Left lung (tissue), 4 donors: ENCODE measurements at regions not wholly inside any gene's neighbourhood (a gene's known extent, or its start where the extent isn't known, plus 50 kb on each side); places are given as distances from the start of the nearest gene placed in this dataset.

Source experiments
- ATAC-seq: fragments of 200-7000 bp; cut with Tn5 transposase; one replicate; pipeline ENCODE4 v1.9.1; 2020; ENCODE audit warnings: moderate library complexity
- DNase-seq, 4 donors: peaks; one replicate each; pipeline ENCODE4 v3.0.0-alpha.2; 2013 to 2020
- H3K27ac ChIP-seq, 2 donors: fragments of 200-600 bp; sonication (generic) in 1 of 2; one replicate each; pipeline versions ENCODE4 v1.5.0 to v1.8.0; 2020 to 2021
- H3K27me3 ChIP-seq, 2 donors: fragments of 200-600 bp; sonication (generic) in 1 of 2; one replicate each; pipeline versions ENCODE4 v1.5.0 to v1.8.0; 2020 to 2021
- H3K36me3 ChIP-seq, 2 donors: fragments of 200-600 bp; sonication (generic) in 1 of 2; one replicate each; pipeline versions ENCODE4 v1.5.0 to v1.8.0; 2020 to 2021
- H3K4me1 ChIP-seq, 2 donors: fragments of 200-600 bp; one replicate each; pipeline ENCODE4 v1.8.0; 2021
- H3K4me3 ChIP-seq, 2 donors: fragments of 200-600 bp; sonication (generic) in 1 of 2; one replicate each; pipeline versions ENCODE4 v1.5.0 to v1.8.0; 2020 to 2021; ENCODE audit warnings: mild to moderate bottlenecking in 1 of 2
- H3K9me3 ChIP-seq, 2 donors: fragments of 200-600 bp; sonication (generic) in 1 of 2; one replicate each; pipeline versions ENCODE4 v1.5.0 to v1.8.0; 2020 to 2021
- CTCF ChIP-seq, 2 donors: fragments of 200-600 bp; sonication (generic) in 1 of 2; IDR thresholded peaks; one replicate each; pipeline versions ENCODE4 v1.5.0 to v1.8.0; 2021; ENCODE audit warnings: antibody characterized with exemption in 2 of 2
- intact Hi-C, 2 donors: fragments of 100-400 bp; cut with DNase I; formaldehyde crosslinking; loops; one replicate each; pipeline versions ENCODE4 v1.11.2 to v1.14.2; 2022
- donor health status: DM: no; HTN: yes; CAD: no.
- donor health status: DM: no; HTN: no; CAD: no.

GRCh38 chr5:104172976-104173375 is 610.4 kb upstream of the NUDT12 start:
- H3K36me3 ChIP-seq = no peaks in the 10 kb centered on the region
- no peak overlapping the region for H3K27ac ChIP-seq
- no peak for TF ChIP-seq CTCF (IDR thresholded peaks at IDR 0.05)
- H3K9me3 ChIP-seq = peaks cover 0 to 3% of the 10 kb centered on the region in 2 donors
- no peak for ATAC-seq
- H3K27me3 ChIP-seq = no peaks in the 10 kb centered on the region
- DNase-seq = no peak
- H3K4me3 ChIP-seq = no peak overlapping the region
- intact Hi-C loops = loop anchor here in 1 of 2 donors (10.0 kb wide), 1 partner anchor 588 kb away; no protein-coding TSS in a partner anchor
- H3K4me1 ChIP-seq = no peaks in the 10 kb centered on the region

GRCh38 chr5:104171958-104172690 is 609.5 kb upstream of the NUDT12 start:
- TF ChIP-seq CTCF (IDR thresholded peaks at IDR 0.05) = no peak
- Histone ChIP-seq H3K27ac (no peak overlapping the region), H3K36me3 (no peaks in the 10 kb centered on the region), H3K4me1 (no peaks in the 10 kb centered on the region), H3K4me3 (no peak overlapping the region), H3K27me3 (no peaks in the 10 kb centered on the region), H3K9me3 (no peaks in the 10 kb centered on the region)
- DNase-seq = peak in 1 of 4 donors; percentile 1
- no peak for ATAC-seq
- intact Hi-C loops = loop anchor here in 1 of 2 donors (10.0 kb wide), 1 partner anchor 587 kb away; no protein-coding TSS in a partner anchor

GRCh38 chr5:104170926-104171325 is 608.3 kb upstream of the NUDT12 start:
- ATAC-seq (no peak), DNase-seq (no peak)
- no peaks in the 10 kb centered on the region for H3K36me3 ChIP-seq
- no peaks in the 10 kb centered on the region for H3K4me1 ChIP-seq
- intact Hi-C loops = loop anchor here in 1 of 2 donors (10.0 kb wide), 1 partner anchor 586 kb away; no protein-coding TSS in a partner anchor
- no peaks in the 10 kb centered on the region for H3K27me3 ChIP-seq
- H3K27ac ChIP-seq = no peak overlapping the region
- no peaks in the 10 kb centered on the region for H3K9me3 ChIP-seq
- no peak overlapping the region for H3K4me3 ChIP-seq
- no peak for TF ChIP-seq CTCF (IDR thresholded peaks at IDR 0.05)

GRCh38 chr5:104146652-104147051 is 584.1 kb upstream of the NUDT12 start:
- Histone ChIP-seq H3K4me1 (no peaks in the 10 kb centered on the region), H3K27ac (no peak overlapping the region), H3K36me3 (no peaks in the 10 kb centered on the region), H3K4me3 (no peak overlapping the region), H3K27me3 (no peaks in the 10 kb centered on the region), H3K9me3 (no peaks in the 10 kb centered on the region)
- DNase-seq (no peak), ATAC-seq (no peak)
- TF ChIP-seq CTCF (IDR thresholded peaks at IDR 0.05) = no peak
- intact Hi-C loops = no loop called here

- no peaks in the 10 kb centered on the region for H3K9me3 ChIP-seq
- intact Hi-C loops = no loop called here
- H3K36me3 ChIP-seq = no peaks in the 10 kb centered on the region
- no peak for DNase-seq
- H3K27me3 ChIP-seq = no peaks in the 10 kb centered on the region
- H3K4me1 ChIP-seq = no peaks in the 10 kb centered on the region
- no peak overlapping the region for H3K27ac ChIP-seq
- ATAC-seq = no peak
- TF ChIP-seq CTCF (IDR thresholded peaks at IDR 0.05) = no peak
- H3K4me3 ChIP-seq = no peak overlapping the region
These were observed 577.3 kb upstream of the NUDT12 start for GRCh38 chr5:104139840-104140239.
